ENCODE measurements at regions not wholly inside any gene's neighbourhood (a gene's known extent, or its start where the extent isn't known, plus 50 kb on each side); places are given as distances from the start of the nearest gene placed in this dataset.

- Histone ChIP-seq H3K4me3 (ENCODE audit: low read depth in 1 of 3, low read length in 3 of 3) (no peak overlapping the region), H3K4me1 (ENCODE audit: control insufficient read depth in 4 of 4, insufficient read depth in 4 of 4, low read length in 3 of 4) (peaks cover 0 to 5% (median 0%) of the 10 kb centered on the region in 4 donors), H3K9me3 (ENCODE audit: control insufficient read depth in 4 of 4, low read length in 3 of 4) (no peaks in the 10 kb centered on the region), H3K9ac (ENCODE audit: low read depth in 1 of 2, low read length in 2 of 2) (no peak overlapping the region), H3K36me3 (ENCODE audit: control insufficient read depth in 4 of 4, insufficient read depth in 3 of 4, low read depth in 1 of 4, low read length in 3 of 4) (no peaks in the 10 kb centered on the region), H3K27me3 (ENCODE audit: control insufficient read depth in 4 of 4, insufficient read depth in 4 of 4, low read length in 3 of 4) (no peaks in the 10 kb centered on the region), H3K27ac (ENCODE audit: low read depth in 1 of 2, low read length in 2 of 2) (no peak overlapping the region)
- no peak for DNase-seq (ENCODE audit: low spot score)
- TF ChIP-seq NR2F2 (IDR thresholded peaks at IDR 0.05) (no peak), JUND (IDR thresholded peaks at IDR 0.05) (no peak), GABPA (IDR thresholded peaks at IDR 0.05 in 1 of 2, conservative IDR thresholded peaks at IDR 0.05 in 1 of 2) (no peak)
Measured at GRCh38 chr7:13036256-13036780, 348.9 kb downstream of the ARL4A start.

GRCh38 chr7:13037216-13037615, 349.8 kb downstream of the ARL4A start:
- no peak for DNase-seq (ENCODE audit: low spot score)
- Histone ChIP-seq H3K4me3 (ENCODE audit: low read depth in 1 of 3, low read length in 3 of 3) (no peak overlapping the region), H3K36me3 (ENCODE audit: control insufficient read depth in 4 of 4, insufficient read depth in 3 of 4, low read depth in 1 of 4, low read length in 3 of 4) (no peaks in the 10 kb centered on the region), H3K27me3 (ENCODE audit: control insufficient read depth in 4 of 4, insufficient read depth in 4 of 4, low read length in 3 of 4) (no peaks in the 10 kb centered on the region), H3K4me1 (ENCODE audit: control insufficient read depth in 4 of 4, insufficient read depth in 4 of 4, low read length in 3 of 4) (peaks cover 0 to 5% (median 0%) of the 10 kb centered on the region in 4 donors), H3K9me3 (ENCODE audit: control insufficient read depth in 4 of 4, low read length in 3 of 4) (no peaks in the 10 kb centered on the region), H3K27ac (ENCODE audit: low read depth in 1 of 2, low read length in 2 of 2) (no peak overlapping the region), H3K9ac (ENCODE audit: low read depth in 1 of 2, low read length in 2 of 2) (no peak overlapping the region)
- WGBS: 71% methylated on average over 1 of the region's 1 CpG
- TF ChIP-seq CTCF (IDR thresholded peaks at IDR 0.05; ENCODE audit: low read depth, low read length, missing input control) (no peak), RXRA (IDR thresholded peaks at IDR 0.05) (no peak), MAX (IDR thresholded peaks at IDR 0.05) (no peak), SP1 (IDR thresholded peaks at IDR 0.05) (no peak), ZBTB33 (IDR thresholded peaks at IDR 0.05) (no peak), REST (IDR thresholded peaks at IDR 0.05) (no peak), HNF4G (IDR thresholded peaks at IDR 0.05) (no peak), ATF3 (IDR thresholded peaks at IDR 0.05) (no peak), GABPA (IDR thresholded peaks at IDR 0.05 in 1 of 2, conservative IDR thresholded peaks at IDR 0.05 in 1 of 2) (no peak), FOXA1 (IDR thresholded peaks at IDR 0.05) (no peak), FOXA2 (IDR thresholded peaks at IDR 0.05) (no peak), RAD21 (IDR thresholded peaks at IDR 0.05) (no peak), HNF4A (conservative IDR thresholded peaks at IDR 0.05) (no peak)

All from liver (tissue), 8 donors.